CD4-positive, alpha-beta T cell treated with Interleukin-4 for 4 hours (primary cell): ENCODE measurements at regions not wholly inside any gene's neighbourhood (a gene's known extent, or its start where the extent isn't known, plus 50 kb on each side); places are given as distances from the start of the nearest gene placed in this dataset.

Experiments
- DNase-seq: peaks from one replicate; pipeline ENCODE4 v3.0.0-alpha.2; 2020

DNA sequence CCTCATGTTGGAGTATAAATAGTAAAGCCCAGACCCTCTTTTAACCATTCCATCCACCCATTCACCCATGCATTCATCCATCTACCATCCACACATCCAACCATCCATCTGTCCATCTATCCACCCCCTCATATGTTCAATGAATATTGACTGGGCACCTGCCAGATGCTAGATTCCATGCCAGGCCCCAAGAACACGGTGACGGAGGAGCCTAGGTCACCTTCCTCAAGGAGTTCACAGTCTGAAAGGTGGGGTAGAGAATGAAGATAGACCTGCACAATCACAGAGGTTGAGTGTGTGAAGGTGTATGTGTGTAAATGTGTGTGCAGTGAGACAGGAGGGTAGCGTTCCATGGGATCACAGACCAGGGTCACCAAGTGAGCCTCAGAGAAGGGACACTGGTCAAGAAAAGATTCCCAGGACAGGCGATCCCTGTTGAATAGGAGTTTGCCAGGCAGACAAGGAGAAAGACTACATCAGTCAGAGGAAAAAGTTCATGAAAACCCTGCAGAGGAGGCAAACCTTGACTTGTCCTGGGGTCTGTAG lies 287.2 kb downstream of the CYP26B1 start:
- DNase-seq = no peak

- no peak for DNase-seq
Observed at GRCh38 chr2:71859211-71859847, 288.3 kb downstream of the CYP26B1 start.

GRCh38 chr2:71858071-71858470 lies 289.6 kb downstream of the CYP26B1 start:
- no peak for DNase-seq

DNA sequence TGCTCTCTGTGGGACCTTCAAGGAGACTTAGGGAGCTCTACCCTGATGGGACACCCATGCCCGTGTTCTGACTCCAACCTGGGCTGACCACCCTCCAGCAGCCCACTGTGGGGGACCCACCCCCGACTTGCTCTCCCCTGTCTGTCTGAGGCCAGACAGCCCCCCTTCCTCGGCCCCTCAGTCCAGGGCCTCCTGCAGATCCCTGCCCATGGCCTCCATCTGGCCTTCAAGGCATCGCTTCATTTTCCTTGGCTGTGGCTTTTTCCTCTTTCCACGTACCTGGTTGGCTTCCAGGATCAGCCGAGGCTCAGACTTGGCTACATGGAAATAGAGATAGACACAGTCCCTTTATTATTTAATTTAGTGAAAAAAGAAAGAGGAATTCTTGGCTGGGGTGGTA lies 290.0 kb downstream of the CYP26B1 start:
- DNase-seq = no peak

DNA sequence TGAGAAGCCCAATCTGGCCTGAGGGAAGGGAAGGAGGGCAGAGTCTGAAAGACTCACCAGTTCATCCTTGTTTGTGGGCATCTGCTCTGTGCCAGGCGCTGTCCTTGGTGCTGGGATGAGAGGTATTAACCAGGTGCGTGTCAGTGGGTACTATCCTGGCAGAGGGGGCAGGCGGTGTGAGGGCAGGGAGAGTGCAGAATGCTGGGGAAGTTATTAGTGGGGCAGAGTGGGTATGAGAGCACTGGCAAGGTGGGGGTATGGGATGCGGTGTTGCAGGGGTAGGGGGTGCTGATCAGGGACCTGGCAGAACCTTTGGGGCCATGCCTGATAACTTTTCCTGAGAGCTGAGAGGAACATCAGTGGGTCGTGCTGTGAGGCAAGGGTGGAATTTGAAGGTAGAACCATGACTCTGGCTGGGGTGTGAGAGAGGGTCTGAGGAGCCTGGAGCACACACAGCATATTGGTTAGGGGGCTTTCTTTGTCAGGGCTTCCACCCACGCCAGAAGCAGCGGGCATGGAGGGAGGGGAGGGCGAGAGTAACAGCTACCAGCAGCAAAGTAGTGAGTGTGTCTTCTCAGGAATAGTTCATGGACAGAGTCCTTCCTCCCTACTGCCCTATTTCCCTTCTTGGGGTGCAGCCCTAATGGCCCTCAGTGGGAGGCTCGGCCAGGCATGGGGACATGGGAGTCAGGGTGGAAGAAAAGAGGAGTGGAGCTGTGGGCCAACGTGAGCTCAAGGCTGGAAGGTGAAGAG lies 290.7 kb downstream of the CYP26B1 start:
- no peak for DNase-seq

- DNase-seq = no peak
Observed at GRCh38 chr2:71853858-71854257, 293.8 kb downstream of the CYP26B1 start.

DNA sequence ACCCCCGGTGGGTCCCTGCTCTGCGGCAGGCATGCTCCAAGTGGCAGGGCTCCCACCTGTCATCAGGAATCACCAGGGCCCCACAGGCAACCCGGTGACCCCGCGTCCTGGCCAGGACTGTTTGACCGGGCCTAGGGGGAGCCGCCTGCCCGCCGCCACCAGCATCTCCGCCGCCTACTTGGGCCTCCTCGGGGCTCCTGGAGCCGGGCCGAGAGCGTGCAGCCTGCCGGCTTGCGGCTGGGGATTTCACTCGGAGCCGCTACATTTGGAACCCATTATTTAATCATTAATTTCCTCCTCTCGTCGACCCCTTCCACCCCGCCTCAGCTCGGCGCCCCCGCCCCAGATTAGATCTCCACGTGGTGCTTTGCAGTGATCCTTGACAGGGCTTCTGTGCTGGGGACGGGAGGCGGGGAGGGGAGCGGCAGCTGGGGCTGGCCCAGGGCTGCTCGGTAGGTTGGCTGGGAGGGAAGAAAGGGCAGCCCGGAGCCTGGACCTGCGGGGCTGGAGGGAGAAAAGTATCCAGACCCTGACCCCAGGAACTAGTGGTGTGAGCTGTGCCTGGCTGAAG lies 295.4 kb downstream of the CYP26B1 start:
- DNase-seq = no peak

GRCh38 chr2:71851094-71851750 lies 296.4 kb downstream of the CYP26B1 start:
- DNase-seq = no peak

DNA sequence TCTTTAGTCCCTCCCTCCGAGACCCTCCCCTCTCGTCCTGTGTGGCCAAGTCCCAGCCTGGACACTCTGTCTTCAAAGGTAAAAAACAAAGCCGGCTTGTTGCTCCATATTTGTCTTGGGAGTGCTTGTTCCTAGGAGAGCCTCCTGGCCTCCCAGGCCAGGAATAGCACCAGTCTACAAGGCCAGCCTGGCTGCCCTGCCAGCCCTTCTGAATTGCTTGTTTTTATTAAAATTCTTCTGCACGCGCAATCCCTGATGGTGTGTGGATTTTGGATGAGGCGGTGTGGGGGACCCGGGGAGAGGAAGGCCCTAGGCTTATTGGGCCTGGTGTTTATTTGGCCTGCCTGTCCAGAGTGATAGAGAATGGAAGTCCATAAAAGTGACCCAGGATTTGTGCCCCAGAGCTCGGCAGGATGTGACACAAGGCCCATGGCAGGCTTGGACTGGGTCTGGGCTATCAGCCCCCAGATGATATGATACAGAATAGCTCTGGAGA lies 297.3 kb downstream of the CYP26B1 start:
- DNase-seq = no peak

- DNase-seq = no peak
Observed at GRCh38 chr2:71849607-71850305, 297.9 kb downstream of the CYP26B1 start.

DNA sequence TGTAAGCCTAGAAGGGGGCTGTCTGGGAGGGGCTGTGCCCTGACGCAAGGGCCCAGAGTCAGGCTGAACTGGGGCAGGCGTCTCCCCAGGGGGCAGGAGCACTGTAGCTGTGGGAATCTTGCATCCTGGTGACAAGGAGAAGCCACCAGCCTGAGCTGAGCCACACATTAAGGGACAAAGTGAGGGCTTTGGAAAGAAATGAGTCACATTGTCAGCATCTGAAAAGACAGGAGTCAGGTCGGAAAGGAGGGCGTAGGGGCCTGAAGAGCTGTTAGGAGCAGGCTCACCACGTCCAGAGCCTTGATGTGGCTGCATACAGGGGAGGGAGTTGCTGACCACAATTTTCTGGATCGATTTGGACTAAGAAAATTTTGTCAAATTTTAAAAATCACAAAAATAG lies 298.6 kb downstream of the CYP26B1 start:
- DNase-seq = no peak

GRCh38 chr2:71846669-71847291 lies 300.9 kb downstream of the CYP26B1 start:
- no peak for DNase-seq

GRCh38 chr2:71846072-71846471 lies 301.6 kb downstream of the CYP26B1 start:
- DNase-seq = no peak

GRCh38 chr2:71844967-71845366 lies 302.7 kb downstream of the CYP26B1 start:
- no peak for DNase-seq

- no peak for DNase-seq
Observed at GRCh38 chr2:71843391-71843850, 304.2 kb downstream of the CYP26B1 start.

DNA sequence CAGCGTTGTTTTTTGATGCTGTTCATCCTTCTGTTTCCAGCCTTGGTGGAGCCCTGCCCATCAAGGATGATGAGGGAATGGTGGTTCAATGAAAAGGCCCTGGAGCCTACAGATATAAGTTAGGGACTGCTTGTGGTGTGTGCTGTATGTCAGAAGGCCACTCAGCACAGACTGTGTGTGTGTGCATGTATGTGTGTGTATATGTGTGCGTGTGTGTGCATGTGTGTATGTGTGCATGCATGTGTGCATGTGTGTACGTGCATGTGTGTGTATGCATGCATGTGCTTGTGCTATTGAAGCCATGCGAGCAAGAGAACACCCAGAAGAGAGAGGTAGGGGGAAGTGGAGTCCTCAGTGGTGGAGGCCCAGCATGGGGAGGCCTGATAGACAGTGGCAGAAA lies 304.9 kb downstream of the CYP26B1 start:
- DNase-seq = no peak

GRCh38 chr2:71839826-71840225 lies 307.8 kb downstream of the CYP26B1 start:
- no peak for DNase-seq

GRCh38 chr2:71834796-71835195 lies 312.9 kb downstream of the CYP26B1 start:
- no peak for DNase-seq

- no peak for DNase-seq
Observed at GRCh38 chr2:71833855-71834560, 313.7 kb downstream of the CYP26B1 start.

- no peak for DNase-seq
Observed at GRCh38 chr2:71833272-71833671, 314.4 kb downstream of the CYP26B1 start.

DNA sequence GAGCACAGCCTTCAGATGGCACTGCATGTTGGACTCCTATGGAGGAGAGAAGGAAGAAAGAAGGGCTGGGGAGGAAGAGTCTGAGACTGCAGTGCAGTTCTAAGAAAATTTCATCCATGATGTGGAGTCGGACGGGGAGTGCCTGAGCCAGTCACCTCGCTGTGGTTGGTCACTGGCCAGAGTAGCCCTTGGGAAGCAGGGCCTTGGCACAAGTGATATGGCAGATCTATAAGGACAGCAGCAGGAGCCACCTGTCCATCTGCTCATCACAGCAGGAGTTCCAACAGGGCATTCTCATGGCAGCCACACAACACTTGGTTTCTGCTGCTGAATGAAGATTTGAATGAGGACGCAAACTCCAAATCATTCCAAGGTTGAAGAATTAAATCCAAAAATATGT lies 314.8 kb downstream of the CYP26B1 start:
- no peak for DNase-seq
